GM10248 (cell line): ENCODE measurements at regions not wholly inside any gene's neighbourhood (a gene's known extent, or its start where the extent isn't known, plus 50 kb on each side); places are given as distances from the start of the nearest gene placed in this dataset.

Experiments
- CTCF ChIA-PET: fragments of 300-600 bp; sonication (Branson Sonifier 250); formaldehyde crosslinking; extraction: SDS; loops from one replicate; lab custom pipeline; 2021; ENCODE audit warnings: antibody characterized with exemption; lab: Yijun Ruan, JAX
- POLR2A ChIA-PET: fragments of 350-650 bp; sonication (Branson Sonifier 250); formaldehyde crosslinking; extraction: SDS; loops from one replicate; lab custom pipeline; 2020; ENCODE audit warnings: antibody characterized with exemption; lab: Yijun Ruan, JAX
- DNase-seq: peaks from one replicate; pipeline ENCODE4 v3.0.0; 2012; ENCODE audit errors: extremely low spot score
- TF ChIP-seq, protein P1 (sequence below): IDR thresholded peaks from 2 replicates; pipeline ENCODE4 v1.5.1; 2012; ENCODE audit warnings: mild to moderate bottlenecking, low read depth; ENCODE audit errors: extremely low read depth, missing control alignments, control extremely low read depth

DNA sequence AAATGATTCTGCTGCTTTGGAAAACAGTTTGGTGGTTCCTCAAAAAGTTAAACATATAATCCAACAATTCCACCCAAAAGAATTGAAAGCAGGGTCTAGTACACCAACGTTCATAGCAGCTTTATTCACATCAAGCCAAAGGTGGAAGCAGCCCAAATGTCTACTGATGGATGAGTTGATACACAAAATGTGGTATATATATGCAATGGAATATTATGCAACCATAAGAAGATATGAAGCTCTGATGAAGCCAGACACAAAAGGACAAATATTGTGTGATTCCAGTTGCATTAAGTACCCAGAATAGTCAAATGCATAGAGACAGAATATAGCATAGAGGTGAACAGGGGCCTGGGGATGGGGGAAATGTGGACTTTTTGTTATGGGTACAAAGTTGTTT lies 269.3 kb downstream of the METTL4 start:
- TF ChIP-seq, protein P1, sequence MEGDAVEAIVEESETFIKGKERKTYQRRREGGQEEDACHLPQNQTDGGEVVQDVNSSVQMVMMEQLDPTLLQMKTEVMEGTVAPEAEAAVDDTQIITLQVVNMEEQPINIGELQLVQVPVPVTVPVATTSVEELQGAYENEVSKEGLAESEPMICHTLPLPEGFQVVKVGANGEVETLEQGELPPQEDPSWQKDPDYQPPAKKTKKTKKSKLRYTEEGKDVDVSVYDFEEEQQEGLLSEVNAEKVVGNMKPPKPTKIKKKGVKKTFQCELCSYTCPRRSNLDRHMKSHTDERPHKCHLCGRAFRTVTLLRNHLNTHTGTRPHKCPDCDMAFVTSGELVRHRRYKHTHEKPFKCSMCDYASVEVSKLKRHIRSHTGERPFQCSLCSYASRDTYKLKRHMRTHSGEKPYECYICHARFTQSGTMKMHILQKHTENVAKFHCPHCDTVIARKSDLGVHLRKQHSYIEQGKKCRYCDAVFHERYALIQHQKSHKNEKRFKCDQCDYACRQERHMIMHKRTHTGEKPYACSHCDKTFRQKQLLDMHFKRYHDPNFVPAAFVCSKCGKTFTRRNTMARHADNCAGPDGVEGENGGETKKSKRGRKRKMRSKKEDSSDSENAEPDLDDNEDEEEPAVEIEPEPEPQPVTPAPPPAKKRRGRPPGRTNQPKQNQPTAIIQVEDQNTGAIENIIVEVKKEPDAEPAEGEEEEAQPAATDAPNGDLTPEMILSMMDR = no peak
- ChIA-PET CTCF (no interaction called here), POLR2A (no interaction called here)

GRCh38 chr18:2302628-2303516 lies 268.4 kb downstream of the METTL4 start:
- ChIA-PET CTCF (no interaction called here), POLR2A (no interaction called here)
- no peak for DNase-seq
- TF ChIP-seq, protein P1 = no peak

More for the DNA sequence above, 269.3 kb downstream of the METTL4 start:
- DNase-seq = no peak

GRCh38 chr18:2303517-2304238 lies 267.6 kb downstream of the METTL4 start:
- TF ChIP-seq, protein P1 = no peak
- DNase-seq = no peak
- CTCF ChIA-PET = no interaction called here
- POLR2A ChIA-PET = no interaction called here

DNA sequence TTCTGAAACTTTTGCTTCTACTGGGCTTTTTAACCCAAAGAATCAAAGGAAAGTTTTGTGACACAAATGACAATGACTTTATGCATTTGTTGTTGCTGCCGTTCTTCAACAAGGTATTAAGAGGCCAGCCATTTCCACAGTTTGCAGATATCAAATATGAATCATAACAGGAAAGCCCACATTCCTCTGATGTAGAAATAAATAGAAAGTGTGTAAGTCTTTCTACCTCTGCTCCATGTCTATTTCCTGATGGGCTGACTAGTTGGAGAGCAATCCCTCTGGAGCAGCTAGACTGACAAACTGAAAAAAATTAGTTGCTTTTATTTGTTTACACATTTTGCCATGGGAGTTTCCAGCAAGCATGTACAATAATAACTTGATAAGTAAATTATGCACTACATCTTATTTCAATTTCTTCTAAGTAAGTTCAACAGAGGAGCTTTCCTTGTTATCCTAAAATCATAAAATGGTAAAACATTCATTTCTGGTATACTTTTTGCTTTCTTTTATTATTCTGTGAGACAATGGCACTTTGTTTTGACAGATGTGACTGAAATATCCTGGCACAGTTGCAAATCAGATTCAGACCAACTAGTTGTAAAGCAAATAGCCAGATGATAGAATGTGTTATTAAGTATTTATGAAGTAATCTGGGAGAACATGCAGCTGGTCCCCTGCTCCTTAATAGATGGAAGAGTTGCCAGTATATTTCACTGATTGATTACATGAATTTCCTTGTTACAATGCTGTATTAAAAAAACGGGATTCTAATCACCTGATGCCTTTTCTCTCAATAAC lies 266.7 kb downstream of the METTL4 start:
- ChIA-PET CTCF (no interaction called here), POLR2A (no interaction called here)
- TF ChIP-seq, protein P1 = no peak
- no peak for DNase-seq

DNA sequence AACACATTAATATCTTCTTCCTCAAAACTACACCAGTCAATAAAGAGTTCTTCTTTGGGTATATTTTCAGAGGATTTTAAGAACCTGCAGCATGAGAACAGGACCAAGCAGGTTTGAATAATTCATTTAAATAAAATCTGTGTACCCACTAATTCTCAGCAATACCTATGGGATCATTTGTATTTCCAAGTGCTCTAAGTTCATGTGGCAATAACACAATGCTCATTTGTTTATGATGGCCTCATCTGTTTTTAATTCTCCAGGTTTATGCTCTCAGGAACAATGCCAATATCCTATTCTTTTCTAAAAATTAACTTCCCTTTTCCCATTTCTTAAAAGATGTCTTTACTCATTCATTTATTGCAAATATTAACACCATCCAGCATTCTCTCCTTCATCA lies 264.7 kb downstream of the METTL4 start:
- ChIA-PET POLR2A (no interaction called here), CTCF (no interaction called here)
- DNase-seq = no peak
- TF ChIP-seq, protein P1 = no peak

- DNase-seq = no peak
- ChIA-PET POLR2A (no interaction called here), CTCF (interaction anchor here (1.6 kb wide), 1 partner anchor 14 kb away, joined by 7 read pairs; no protein-coding TSS in a partner anchor)
- TF ChIP-seq, protein P1 = no peak
Measured at GRCh38 chr18:2310886-2311285, 260.4 kb downstream of the METTL4 start.
